ENCODE measurements at regions not wholly inside any gene's neighbourhood (a gene's known extent, or its start where the extent isn't known, plus 50 kb on each side); places are given as distances from the start of the nearest gene placed in this dataset.
A peak's percentile ranks its signal among the peaks of the same experiment; 100 is the strongest.
"Not testable (repeated sequence)": the region's sequence is repeated elsewhere in the genome, so short reads cannot be mapped to it uniquely, and the experiment has no call there.

DNA sequence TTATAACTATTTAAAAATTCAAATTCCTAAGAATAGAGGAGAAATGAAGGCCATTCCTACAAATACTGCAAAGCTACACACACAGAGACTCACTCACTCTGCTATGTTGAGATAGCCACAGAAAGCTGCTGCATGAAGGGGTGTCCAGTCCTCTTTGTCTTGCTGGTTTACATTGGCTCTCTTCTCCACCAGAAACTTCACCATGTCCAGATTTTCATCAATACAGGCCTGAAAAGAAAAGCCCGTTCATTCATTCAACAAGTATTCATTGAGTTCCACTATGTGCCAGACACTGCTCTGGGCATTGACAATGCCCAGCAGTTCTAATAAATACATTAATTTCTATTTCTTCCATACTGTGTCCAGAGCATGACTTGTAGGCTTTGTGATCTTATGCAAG, 732.3 kb downstream of the CDY1 start:
- in situ Hi-C loops (cut with HindIII; ENCODE audit: low pct_unique_long_range_greater_than_20kb, low sequenced_read_pairs): no loop called here
- DNase-seq (ENCODE audit: low read depth in 1 of 2, low spot score in 1 of 2): no peak
- no peak for TF ChIP-seq JUND (IDR thresholded peaks at IDR 0.05; ENCODE audit: low read depth)

DNA sequence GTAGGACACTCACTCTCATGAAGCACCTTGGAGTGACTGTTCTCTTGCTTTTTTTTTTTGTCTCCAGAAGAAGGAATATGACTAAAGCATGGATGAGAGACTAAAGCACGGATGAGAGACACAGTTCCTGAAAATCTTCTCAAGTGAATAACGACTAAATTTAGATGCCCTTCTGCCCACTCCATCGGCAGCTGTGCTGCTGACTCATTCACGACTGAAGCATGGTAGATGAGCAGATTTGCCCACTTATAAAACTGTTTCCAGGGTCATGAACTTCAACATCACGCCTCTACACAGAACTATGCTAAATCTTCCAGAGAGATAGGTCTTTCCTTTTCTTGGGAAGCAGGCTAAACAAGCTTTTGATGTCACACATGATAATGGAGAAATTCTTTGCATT, 738.0 kb downstream of the CDY1 start:
- DNase-seq (ENCODE audit: low read depth in 1 of 2, low spot score in 1 of 2); in situ Hi-C loops (cut with HindIII; ENCODE audit: low pct_unique_long_range_greater_than_20kb, low sequenced_read_pairs): not testable (repeated sequence)

DNA sequence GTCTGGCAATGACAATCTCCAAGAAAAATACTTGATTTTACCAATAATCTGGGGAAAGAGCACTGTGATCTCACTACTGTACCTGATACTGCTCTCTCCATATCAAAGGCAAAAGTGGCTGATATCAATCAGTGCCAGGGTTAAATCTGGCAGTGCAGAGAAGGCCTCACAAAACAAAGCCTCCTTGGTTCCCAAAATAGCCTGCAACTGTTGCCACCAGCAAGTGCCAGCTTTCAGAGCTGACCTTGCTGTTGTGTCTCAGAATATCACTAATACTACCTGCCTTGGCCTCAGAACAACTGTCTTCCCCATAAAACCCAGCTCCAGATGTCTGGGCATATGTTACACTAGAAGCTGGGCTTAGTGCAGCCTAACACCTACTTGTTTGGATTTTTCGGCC, 738.6 kb downstream of the CDY1 start:
- in situ Hi-C loops (cut with HindIII; ENCODE audit: low pct_unique_long_range_greater_than_20kb, low sequenced_read_pairs); DNase-seq (ENCODE audit: low read depth in 1 of 2, low spot score in 1 of 2): not testable (repeated sequence)

DNA sequence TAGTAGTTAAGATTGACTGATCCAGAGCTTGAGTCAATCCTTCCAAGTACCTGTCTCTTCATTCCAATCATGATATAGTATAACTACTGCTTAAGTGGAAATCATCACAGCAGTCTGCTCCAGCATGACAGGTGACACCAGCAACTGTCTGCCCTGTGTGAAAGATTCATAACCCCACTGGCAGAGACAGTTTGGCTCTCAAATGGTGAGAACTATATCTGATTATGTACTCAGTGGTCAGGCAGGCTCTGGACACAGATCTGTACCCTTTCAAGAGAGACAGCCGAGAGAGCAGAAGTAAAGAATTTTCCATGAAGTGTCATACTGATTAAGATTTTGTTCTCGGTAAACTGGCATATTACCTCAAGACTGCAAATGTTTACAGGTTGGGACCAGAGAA, 741.5 kb downstream of the CDY1 start:
- DNase-seq (ENCODE audit: low read depth in 1 of 2, low spot score in 1 of 2); in situ Hi-C loops (cut with HindIII; ENCODE audit: low pct_unique_long_range_greater_than_20kb, low sequenced_read_pairs): not testable (repeated sequence)

DNA sequence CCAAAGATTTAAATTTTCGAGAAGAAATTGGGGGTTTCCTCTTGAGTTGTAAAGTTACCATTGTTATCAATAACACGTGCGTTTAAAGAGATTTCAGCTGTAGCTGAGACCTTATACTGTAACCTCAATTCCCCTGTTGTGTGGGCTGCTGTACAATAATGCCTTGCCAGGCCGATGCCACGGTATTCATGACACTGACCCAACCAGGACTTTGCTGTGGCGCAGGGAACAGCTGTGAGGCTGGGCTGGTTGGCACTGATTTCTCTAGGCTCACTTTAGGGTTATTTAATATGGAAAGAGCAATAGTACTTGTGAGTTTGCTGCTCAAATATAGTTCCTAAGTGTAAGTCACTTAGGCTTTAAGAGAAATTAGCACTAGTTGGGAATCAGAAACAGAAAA, 744.2 kb downstream of the CDY1 start:
- in situ Hi-C loops (cut with HindIII; ENCODE audit: low pct_unique_long_range_greater_than_20kb, low sequenced_read_pairs); DNase-seq (ENCODE audit: low read depth in 1 of 2, low spot score in 1 of 2): not testable (repeated sequence)

DNA sequence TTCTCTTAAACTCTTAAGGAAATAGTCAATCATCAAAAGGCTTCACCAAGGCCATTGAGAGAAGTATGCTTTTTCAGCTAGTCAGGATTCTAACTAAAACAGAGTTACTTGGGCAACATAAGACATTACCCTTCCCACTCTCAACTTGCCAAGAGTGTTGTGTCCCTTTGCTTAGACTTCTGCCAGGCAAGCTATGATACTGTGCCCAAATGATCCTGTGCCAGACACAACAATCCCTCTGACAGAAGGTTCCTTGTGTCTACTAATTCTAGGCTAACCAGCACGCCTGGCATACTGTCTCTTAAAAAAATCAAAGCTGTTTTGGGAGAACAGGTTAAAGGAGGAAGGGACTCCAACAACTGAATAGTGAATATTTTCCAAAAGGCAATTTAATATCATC, 750.6 kb downstream of the CDY1 start:
- in situ Hi-C loops (cut with HindIII; ENCODE audit: low pct_unique_long_range_greater_than_20kb, low sequenced_read_pairs); DNase-seq (ENCODE audit: low read depth in 1 of 2, low spot score in 1 of 2): not testable (repeated sequence)

DNA sequence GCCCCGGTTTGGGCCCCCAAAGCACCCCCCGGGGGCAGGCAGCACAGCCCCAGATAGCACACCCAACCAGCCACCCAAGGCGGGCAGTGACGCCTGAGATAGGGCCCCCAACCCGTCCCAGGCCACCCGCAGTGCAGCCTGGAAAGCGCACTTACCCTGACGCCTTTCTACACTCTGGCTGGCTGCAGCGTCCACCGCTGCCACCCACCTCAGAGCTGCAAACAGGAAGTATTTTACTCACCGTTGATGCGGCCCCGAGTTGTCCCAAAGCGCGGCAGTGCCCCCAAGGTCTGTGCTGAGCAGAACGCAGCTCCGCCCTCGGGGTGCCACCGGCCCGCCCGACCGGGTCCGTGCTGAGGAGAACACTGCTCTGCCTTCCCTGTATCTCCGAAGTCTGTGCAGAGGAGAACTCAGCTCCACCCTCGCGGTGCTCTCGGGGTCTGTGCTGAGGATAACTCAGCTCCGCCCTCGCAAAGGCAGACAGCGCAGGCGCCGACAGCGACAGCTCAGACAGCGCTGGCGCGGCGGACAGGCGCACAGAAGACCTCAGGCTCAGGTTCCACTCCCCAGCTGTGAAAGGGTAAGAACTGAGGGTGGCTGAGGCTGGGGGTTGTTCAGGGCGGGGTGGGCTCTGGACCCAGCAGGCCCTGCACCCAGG, 786.9 kb downstream of the CDY1 start:
- DNase-seq (ENCODE audit: low read depth in 1 of 2, low spot score in 1 of 2): peak in 1 of 2 experiments; percentile 0
- in situ Hi-C loops (cut with HindIII; ENCODE audit: low pct_unique_long_range_greater_than_20kb, low sequenced_read_pairs): no loop called here
- no peak for TF ChIP-seq JUND (IDR thresholded peaks at IDR 0.05; ENCODE audit: low read depth)

DNA sequence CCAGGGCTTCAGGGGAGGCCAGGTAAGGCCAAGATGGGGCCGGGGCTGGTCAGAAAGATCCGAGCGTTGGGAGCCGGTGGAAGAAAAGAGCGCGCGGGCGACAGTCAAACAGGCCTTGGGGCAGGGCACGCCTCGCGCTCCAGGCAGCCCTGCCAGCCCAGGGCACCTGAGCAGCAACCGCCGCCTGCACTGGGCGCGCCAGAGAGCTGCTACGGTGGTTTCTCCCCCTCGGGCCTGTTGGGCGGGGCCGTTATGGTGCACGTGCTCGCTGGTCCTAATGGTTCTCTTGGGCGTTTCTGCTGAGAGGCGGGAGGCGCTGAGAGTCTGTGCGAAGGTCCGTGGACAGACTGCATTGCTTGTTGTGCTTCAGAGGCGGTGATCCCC, 787.4 kb downstream of the CDY1 start:
- DNase-seq (ENCODE audit: low read depth in 1 of 2, low spot score in 1 of 2): no peak
- no peak for TF ChIP-seq JUND (IDR thresholded peaks at IDR 0.05; ENCODE audit: low read depth)
- in situ Hi-C loops (cut with HindIII; ENCODE audit: low pct_unique_long_range_greater_than_20kb, low sequenced_read_pairs): no loop called here

Data from T47D (cell line).